ENCODE measurements at regions not wholly inside any gene's neighbourhood (a gene's known extent, or its start where the extent isn't known, plus 50 kb on each side); places are given as distances from the start of the nearest gene placed in this dataset.
A peak's percentile ranks its signal among the peaks of the same experiment; 100 is the strongest.

- no peak for DNase-seq (ENCODE audit: extremely low read depth, insufficient read length)
- Histone ChIP-seq H3K27me3 (replicated peaks; ENCODE audit: control insufficient read depth, insufficient read depth, low read length) (0 out of 2 replicates have a peak, but pooled peaks cover 2% of the 10 kb centered on the region), H3K4me3 (replicated peaks; ENCODE audit: low read depth, low read length) (no peak overlapping the region), H3K36me3 (ENCODE audit: control insufficient read depth, insufficient read depth, low read length) (no peaks in the 10 kb centered on the region)
- no peak for TF ChIP-seq CTCF (IDR thresholded peaks at IDR 0.05; ENCODE audit: insufficient read depth, low read length, poor library complexity, severe bottlenecking)
Observed at GRCh38 chr16:56047307-56048234, 143.7 kb upstream of the GNAO1 start.

GRCh38 chr16:56042416-56042815, 148.9 kb upstream of the GNAO1 start:
- Histone ChIP-seq H3K36me3 (ENCODE audit: control insufficient read depth, insufficient read depth, low read length) (no peaks in the 10 kb centered on the region), H3K27me3 (replicated peaks; ENCODE audit: control insufficient read depth, insufficient read depth, low read length) (0 out of 2 replicates have a peak, but pooled peaks cover 2% of the 10 kb centered on the region), H3K4me3 (replicated peaks; ENCODE audit: low read depth, low read length) (no peak overlapping the region)
- no peak for TF ChIP-seq CTCF (IDR thresholded peaks at IDR 0.05; ENCODE audit: insufficient read depth, low read length, poor library complexity, severe bottlenecking)
- DNase-seq (ENCODE audit: extremely low read depth, insufficient read length), result no peak

GRCh38 chr16:56041556-56042140, 149.6 kb upstream of the GNAO1 start:
- DNase-seq (ENCODE audit: extremely low read depth, insufficient read length), result peak; percentile 6
- peak; percentile 59 for TF ChIP-seq CTCF (IDR thresholded peaks at IDR 0.05; ENCODE audit: insufficient read depth, low read length, poor library complexity, severe bottlenecking)
- H3K27me3 ChIP-seq (replicated peaks; ENCODE audit: control insufficient read depth, insufficient read depth, low read length), result 0 out of 2 replicates have a peak, but pooled peaks cover 2% of the 10 kb centered on the region
- H3K4me3 ChIP-seq (replicated peaks; ENCODE audit: low read depth, low read length), result no peak overlapping the region
- no peaks in the 10 kb centered on the region for H3K36me3 ChIP-seq (ENCODE audit: control insufficient read depth, insufficient read depth, low read length)

GRCh38 chr16:56038564-56039098, 152.7 kb upstream of the GNAO1 start:
- Histone ChIP-seq H3K36me3 (ENCODE audit: control insufficient read depth, insufficient read depth, low read length) (no peaks in the 10 kb centered on the region), H3K4me3 (replicated peaks; ENCODE audit: low read depth, low read length) (no peak overlapping the region), H3K27me3 (replicated peaks; ENCODE audit: control insufficient read depth, insufficient read depth, low read length) (0 out of 2 replicates have a peak, but pooled peaks cover 2% of the 10 kb centered on the region)
- TF ChIP-seq CTCF (IDR thresholded peaks at IDR 0.05; ENCODE audit: insufficient read depth, low read length, poor library complexity, severe bottlenecking), result no peak
- DNase-seq (ENCODE audit: extremely low read depth, insufficient read length), result no peak

- no peak for TF ChIP-seq CTCF (IDR thresholded peaks at IDR 0.05; ENCODE audit: insufficient read depth, low read length, poor library complexity, severe bottlenecking)
- H3K27me3 ChIP-seq (replicated peaks; ENCODE audit: control insufficient read depth, insufficient read depth, low read length), result no peaks in the 10 kb centered on the region
- no peaks in the 10 kb centered on the region for H3K36me3 ChIP-seq (ENCODE audit: control insufficient read depth, insufficient read depth, low read length)
- H3K4me3 ChIP-seq (replicated peaks; ENCODE audit: low read depth, low read length), result no peak overlapping the region
- no peak for DNase-seq (ENCODE audit: extremely low read depth, insufficient read length)
Observed at GRCh38 chr16:56032072-56032471, 156.9 kb upstream of the CES5A start.

Measured in GM06990 (cell line).